GM03348 (cell line): ENCODE measurements at regions not wholly inside any gene's neighbourhood (a gene's known extent, or its start where the extent isn't known, plus 50 kb on each side); places are given as distances from the start of the nearest gene placed in this dataset.
"Not testable (repeated sequence)": the region's sequence is repeated elsewhere in the genome, so short reads cannot be mapped to it uniquely, and the experiment has no call there.

Experiments used
- DNase-seq: peaks from one replicate; pipeline ENCODE4 v3.0.0; 2012; ENCODE audit warnings: low spot score

DNA sequence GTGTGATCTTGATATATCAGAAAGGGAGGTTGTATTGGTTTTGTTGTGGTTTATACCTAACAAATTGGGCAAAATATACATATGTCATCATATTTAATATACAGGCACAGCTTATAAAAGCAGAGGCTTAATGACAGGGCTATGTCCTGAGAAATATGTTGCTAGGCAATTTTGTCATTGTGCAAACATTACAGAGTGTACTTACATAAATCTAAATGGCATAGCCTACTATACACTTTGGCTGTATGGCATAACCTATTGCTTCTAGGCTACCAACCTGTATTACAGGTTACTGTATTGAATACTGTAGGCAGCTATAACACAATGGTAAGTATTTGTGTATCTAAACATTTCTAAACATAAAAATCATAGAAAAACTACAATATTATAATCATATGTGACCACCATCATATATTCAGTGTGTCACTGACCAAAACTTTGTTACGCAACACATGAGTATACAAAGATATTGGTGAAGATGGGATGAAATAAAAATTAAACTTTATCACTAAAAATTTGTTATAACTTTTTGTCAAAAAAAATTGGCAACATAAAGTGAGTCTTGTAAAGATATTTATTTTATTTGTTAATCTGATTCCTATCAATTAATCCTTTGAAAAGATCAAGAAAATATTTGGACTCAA is 414.0 kb upstream of the HS3ST1 start:
- DNase-seq, result no peak

GRCh38 chr4:11839889-11840288 is 411.2 kb upstream of the HS3ST1 start:
- DNase-seq, result no peak

GRCh38 chr4:11831739-11832138 is 403.0 kb upstream of the HS3ST1 start:
- DNase-seq, result no peak

DNA sequence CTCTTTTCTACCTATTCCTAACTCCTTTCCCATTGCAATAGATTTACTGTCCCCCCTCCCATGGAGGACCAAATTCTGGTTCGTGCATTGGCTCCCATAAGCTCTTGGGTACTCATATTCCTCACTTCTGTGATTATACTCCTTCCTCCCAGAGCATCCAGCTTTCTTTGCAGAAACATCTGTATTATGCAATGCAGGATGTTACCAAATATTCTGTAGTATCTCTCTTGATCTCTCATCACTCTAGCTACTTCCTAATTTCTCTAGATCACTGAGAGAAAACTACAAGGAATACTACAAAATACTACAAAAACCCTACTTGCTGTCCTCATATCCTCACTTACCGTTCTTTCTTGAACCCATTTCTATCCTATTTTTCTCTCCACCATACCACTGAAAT is 395.9 kb upstream of the HS3ST1 start:
- DNase-seq, result no peak

- DNase-seq, result no peak
Observed at GRCh38 chr4:11821772-11822430, 393.2 kb upstream of the HS3ST1 start.

GRCh38 chr4:11817088-11817487 is 388.4 kb upstream of the HS3ST1 start:
- no peak for DNase-seq

GRCh38 chr4:11814758-11815157 is 386.1 kb upstream of the HS3ST1 start:
- no peak for DNase-seq

DNA sequence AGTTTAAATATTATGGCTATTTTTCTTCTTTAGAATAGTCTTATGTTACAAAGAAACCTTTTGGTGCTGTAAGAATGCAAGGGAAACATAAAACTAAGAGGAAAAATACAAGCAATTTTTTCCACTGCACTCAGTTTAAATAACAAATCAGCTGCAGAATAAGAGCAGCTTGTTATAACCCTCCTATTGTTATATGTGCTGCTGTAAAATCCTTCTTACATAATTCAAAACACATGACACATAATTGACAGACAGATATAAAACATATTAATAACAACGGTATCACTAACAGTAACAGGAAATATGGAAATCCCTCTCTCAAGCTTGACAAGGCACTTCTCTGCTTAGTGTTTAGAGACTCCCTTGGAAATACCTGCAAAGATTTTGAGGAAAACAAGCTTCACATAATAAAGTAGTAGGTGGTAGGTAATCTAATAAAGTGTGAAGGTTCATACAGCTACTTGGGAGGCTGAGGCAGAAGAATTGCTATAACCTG is 385.3 kb upstream of the HS3ST1 start:
- no peak for DNase-seq

GRCh38 chr4:11811521-11811920 is 382.8 kb upstream of the HS3ST1 start:
- not testable (repeated sequence) for DNase-seq

- DNase-seq, result no peak
Observed at GRCh38 chr4:11805842-11806241, 377.1 kb upstream of the HS3ST1 start.

DNA sequence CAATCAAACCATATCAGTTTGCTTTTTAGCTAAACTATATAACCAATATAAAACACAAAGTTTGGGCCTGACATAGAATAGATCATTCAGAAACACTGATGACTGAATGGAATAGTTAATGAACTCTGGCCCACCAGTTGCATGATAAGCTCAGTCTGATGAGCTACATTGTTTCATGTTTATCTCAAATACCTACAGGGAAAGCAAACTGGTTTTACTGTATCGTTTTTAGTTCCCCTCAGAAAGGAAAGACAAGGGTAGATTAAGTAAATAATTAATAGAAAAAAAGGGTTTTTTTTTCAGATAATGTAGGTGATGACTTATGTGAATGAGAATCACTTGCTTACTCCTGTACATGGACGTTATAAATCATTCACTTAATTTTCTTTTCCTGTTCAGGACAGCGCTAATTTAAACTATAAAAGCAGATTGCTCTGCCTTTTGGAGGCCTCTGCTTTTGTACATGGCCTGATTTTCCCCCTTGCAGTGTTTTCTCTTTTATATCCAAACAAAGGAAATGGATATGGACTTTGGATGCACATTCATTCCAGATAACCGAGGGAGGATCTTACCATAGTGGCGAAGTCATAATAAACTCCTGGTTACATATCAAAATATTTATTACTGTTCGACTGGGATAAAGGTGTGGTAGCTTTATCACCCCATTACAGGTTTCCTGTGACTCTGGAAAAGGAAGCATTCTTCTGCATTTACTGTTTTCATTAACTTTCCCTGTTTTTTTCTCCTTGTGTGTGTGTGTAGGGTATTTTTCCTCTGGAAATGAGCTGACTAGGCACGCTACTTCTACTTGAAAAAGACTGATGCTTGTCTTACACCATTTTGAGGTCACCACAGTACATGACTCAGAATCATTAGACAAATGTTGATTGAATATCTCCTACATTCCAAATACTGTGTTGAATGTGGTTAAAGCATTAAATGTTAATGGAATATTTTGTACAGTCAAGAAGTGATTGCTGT is 373.1 kb upstream of the HS3ST1 start:
- DNase-seq, result no peak

- DNase-seq, result no peak
Observed at GRCh38 chr4:11799196-11799595, 370.5 kb upstream of the HS3ST1 start.

GRCh38 chr4:11791797-11792196 is 363.1 kb upstream of the HS3ST1 start:
- DNase-seq, result no peak

GRCh38 chr4:11790230-11790629 is 361.5 kb upstream of the HS3ST1 start:
- DNase-seq, result no peak

- no peak for DNase-seq
Observed at GRCh38 chr4:11783588-11783987, 354.9 kb upstream of the HS3ST1 start.

DNA sequence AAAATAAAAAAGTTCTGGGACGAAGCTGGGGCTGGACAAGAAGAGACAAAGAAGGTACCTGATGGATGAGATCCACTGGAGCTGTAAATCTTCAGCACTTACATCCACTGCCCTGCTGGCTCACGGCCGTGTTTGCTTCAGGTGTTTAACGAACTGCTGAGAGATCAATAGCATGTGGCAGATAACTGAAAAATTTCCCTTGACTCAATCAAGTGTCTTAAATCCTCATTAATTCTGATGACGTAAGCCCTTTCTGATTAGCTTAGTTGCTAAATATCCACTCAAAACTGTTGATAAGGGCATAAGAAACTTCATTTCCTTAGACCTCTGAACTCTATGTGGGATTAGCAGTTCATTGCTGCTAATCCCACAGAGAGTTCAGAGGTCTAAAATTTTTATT is 354.2 kb upstream of the HS3ST1 start:
- no peak for DNase-seq

GRCh38 chr4:11777447-11777846 is 348.8 kb upstream of the HS3ST1 start:
- no peak for DNase-seq

DNA sequence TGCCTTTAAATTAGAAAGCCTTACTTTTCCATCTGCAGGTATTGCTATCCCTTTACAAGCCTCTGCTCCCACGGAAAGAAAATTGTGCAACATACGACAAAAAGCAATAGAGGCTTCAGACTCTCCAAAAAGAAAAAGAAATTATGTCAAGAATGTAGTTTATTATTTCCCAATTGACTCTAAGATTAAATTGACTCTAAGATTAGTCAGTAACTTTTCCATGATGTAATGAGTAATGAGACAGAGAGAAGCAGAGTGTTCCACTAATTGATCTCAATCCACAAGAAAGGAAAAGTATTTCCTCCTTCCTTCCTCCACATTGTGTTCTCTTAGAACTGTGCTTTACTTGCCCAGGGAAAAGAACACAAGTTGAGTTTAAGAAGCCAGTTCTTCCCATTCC is 345.7 kb upstream of the HS3ST1 start:
- DNase-seq, result no peak

DNA sequence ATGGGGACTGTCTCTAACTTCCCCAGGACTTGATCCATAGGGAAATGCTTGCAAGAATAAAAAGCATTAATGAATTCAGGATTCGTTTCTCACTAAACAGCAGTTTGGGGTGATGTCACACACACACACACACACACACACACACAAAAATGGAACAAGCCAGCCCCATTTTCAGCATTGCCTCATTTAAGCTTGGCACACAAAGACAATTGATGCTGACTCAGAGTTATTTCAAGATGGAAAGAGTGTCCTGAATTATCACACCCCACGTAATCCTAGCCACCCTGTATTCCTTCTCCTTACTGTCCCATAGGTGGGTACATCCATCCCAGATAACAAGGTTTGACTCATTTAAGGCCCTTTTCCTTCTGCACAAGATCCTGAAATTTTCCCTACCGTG is 345.1 kb upstream of the HS3ST1 start:
- DNase-seq, result no peak

GRCh38 chr4:11769434-11769833 is 340.7 kb upstream of the HS3ST1 start:
- DNase-seq, result no peak

DNA sequence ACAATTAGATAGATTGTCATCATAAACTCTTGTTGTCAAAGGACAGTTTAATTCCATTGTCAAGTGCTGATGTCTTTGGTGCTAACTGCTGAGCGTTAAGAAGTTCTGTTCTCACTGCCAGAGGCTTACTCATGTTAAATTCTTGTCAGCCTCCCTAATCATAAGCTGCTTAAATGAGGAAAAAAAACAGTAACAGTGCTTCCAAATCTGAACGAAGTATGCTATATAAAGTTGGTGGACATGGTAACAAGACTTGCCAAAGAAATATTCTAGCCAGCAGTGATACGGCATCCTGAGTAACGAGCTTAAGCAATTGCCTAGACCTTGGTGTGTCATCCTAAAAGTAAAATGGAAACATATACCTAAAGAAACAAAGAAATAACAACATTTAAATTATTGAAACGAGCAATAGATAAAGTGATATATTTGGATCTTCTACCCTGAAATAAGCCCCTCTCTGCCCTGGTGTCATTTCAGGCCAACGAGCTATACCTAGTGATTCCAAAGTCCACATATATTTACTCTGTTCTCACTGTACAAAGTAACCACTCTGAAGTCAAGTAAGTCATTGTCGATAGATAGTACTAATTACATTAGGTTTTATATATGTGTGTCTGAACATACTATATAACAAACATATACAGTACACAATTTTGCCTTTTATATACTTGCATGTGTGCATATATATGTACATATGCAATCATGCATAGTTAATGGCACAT is 339.7 kb upstream of the HS3ST1 start:
- no peak for DNase-seq

DNA sequence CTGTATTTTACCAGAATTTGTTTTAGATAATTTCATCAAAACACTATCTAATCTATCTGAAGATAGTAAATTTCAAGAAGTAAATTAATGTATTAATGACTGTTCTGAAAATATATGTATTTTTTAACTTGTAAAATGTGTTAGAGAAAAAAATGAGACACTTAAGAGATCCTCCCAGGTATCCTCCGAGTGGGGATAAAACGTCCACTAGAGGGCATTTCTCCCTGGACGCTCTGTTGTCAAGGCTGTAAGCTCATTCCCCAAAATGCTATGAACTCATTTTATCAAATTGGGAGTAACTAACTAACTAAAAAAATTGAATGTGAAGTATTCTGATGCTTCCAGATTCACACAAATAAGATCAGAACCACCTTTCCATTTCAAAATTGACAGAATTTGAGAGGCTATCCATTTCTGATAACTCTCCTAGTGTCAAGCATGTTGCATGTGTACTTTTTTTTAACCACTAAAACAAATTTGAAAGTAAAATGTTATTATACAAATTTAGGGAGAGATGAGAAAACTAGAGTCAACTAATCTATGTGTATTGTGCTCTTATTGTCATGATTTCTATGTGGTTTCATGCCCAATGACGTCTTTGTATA is 337.3 kb upstream of the HS3ST1 start:
- peak; percentile 10 for DNase-seq
